ENCODE measurements at regions not wholly inside any gene's neighbourhood (a gene's known extent, or its start where the extent isn't known, plus 50 kb on each side); places are given as distances from the start of the nearest gene placed in this dataset.

GRCh38 chr1:58927041-58927721 lies 143.3 kb upstream of the JUN start:
- Histone ChIP-seq H4K20me1 (ENCODE audit: insufficient read depth, poor library complexity, severe bottlenecking) (no peaks in the 10 kb centered on the region), H3K4me2 (peak overlapping the region; percentile 7), H3K9me2 (replicated peaks; ENCODE audit: insufficient read depth) (no peaks in the 10 kb centered on the region), H3K4me3 (no peak overlapping the region), H3K9me3 (ENCODE audit: low read depth) (no peaks in the 10 kb centered on the region), H3K27me3 (no peaks in the 10 kb centered on the region), H2AFZ (no peak overlapping the region), H3K27ac (peak overlapping the region; percentile 32), H3K4me1 (ENCODE audit: insufficient read depth) (peaks cover 59% of the 10 kb centered on the region), H3K79me2 (no peaks in the 10 kb centered on the region), H3K36me3 (replicated peaks; ENCODE audit: insufficient read depth, low read depth) (no peaks in the 10 kb centered on the region)
- TF ChIP-seq EZH2 (IDR thresholded peaks at IDR 0.05; ENCODE audit: borderline replicate concordance) = no peak
- no peak for TF ChIP-seq EZH2phosphoT487 (IDR thresholded peaks at IDR 0.05; ENCODE audit: low read depth, severe bottlenecking, unreplicated experiment)
- no peak for TF ChIP-seq CTCF (IDR thresholded peaks at IDR 0.05; ENCODE audit: poor library complexity)
- WGBS (ENCODE audit: low lambda C conversion rate, missing lambda C conversion rate) = 79% methylated on average over 4 of the region's 4 CpGs
- no peak for DNase-seq (ENCODE audit: low spot score)

GRCh38 chr1:58927722-58928085 lies 143.9 kb upstream of the JUN start:
- H3K4me1 ChIP-seq (ENCODE audit: insufficient read depth) = peaks cover 61% of the 10 kb centered on the region
- no peak overlapping the region for H3K4me2 ChIP-seq
- DNase-seq (ENCODE audit: low spot score) = no peak
- no peaks in the 10 kb centered on the region for H3K9me3 ChIP-seq (ENCODE audit: low read depth)
- H3K9me2 ChIP-seq (replicated peaks; ENCODE audit: insufficient read depth) = no peaks in the 10 kb centered on the region
- H3K4me3 ChIP-seq = no peak overlapping the region
- WGBS (ENCODE audit: low lambda C conversion rate, missing lambda C conversion rate) = 94% methylated on average over 3 of the region's 3 CpGs
- H3K79me2 ChIP-seq = no peaks in the 10 kb centered on the region
- no peaks in the 10 kb centered on the region for H3K27me3 ChIP-seq
- no peaks in the 10 kb centered on the region for H4K20me1 ChIP-seq (ENCODE audit: insufficient read depth, poor library complexity, severe bottlenecking)
- H3K27ac ChIP-seq = peak overlapping the region; percentile 32
- TF ChIP-seq EZH2phosphoT487 (IDR thresholded peaks at IDR 0.05; ENCODE audit: low read depth, severe bottlenecking, unreplicated experiment) (no peak), EZH2 (IDR thresholded peaks at IDR 0.05; ENCODE audit: borderline replicate concordance) (no peak), CTCF (IDR thresholded peaks at IDR 0.05; ENCODE audit: poor library complexity) (no peak)
- no peak overlapping the region for H2AFZ ChIP-seq
- no peaks in the 10 kb centered on the region for H3K36me3 ChIP-seq (replicated peaks; ENCODE audit: insufficient read depth, low read depth)

- Histone ChIP-seq H2AFZ (no peak overlapping the region), H3K4me1 (ENCODE audit: insufficient read depth) (peaks cover 61% of the 10 kb centered on the region), H3K9me2 (replicated peaks; ENCODE audit: insufficient read depth) (no peaks in the 10 kb centered on the region), H3K79me2 (no peaks in the 10 kb centered on the region), H3K27ac (peak overlapping the region; percentile 93), H3K9me3 (ENCODE audit: low read depth) (no peaks in the 10 kb centered on the region), H3K4me2 (peak overlapping the region; percentile 8), H3K4me3 (no peak overlapping the region), H3K27me3 (no peaks in the 10 kb centered on the region), H4K20me1 (ENCODE audit: insufficient read depth, poor library complexity, severe bottlenecking) (no peaks in the 10 kb centered on the region), H3K36me3 (replicated peaks; ENCODE audit: insufficient read depth, low read depth) (no peaks in the 10 kb centered on the region)
- peak; percentile 65 for DNase-seq (ENCODE audit: low spot score)
- 63% methylated on average over 6 of the region's 6 CpGs for WGBS (ENCODE audit: low lambda C conversion rate, missing lambda C conversion rate)
- TF ChIP-seq EZH2phosphoT487 (IDR thresholded peaks at IDR 0.05; ENCODE audit: low read depth, severe bottlenecking, unreplicated experiment) (no peak), CTCF (IDR thresholded peaks at IDR 0.05; ENCODE audit: poor library complexity) (no peak), EZH2 (IDR thresholded peaks at IDR 0.05; ENCODE audit: borderline replicate concordance) (no peak)
These were observed 144.7 kb upstream of the JUN start for GRCh38 chr1:58928514-58928913.

Measured in hepatocyte (in vitro differentiated cells).